GM19395 (cell line): ENCODE measurements at regions not wholly inside any gene's neighbourhood (a gene's known extent, or its start where the extent isn't known, plus 50 kb on each side); places are given as distances from the start of the nearest gene placed in this dataset.

ENCODE experiments used
- ATAC-seq: cut with Tn5 transposase; IDR thresholded peaks from one replicate; pipeline ENCODE4 v1.9.1; 2021; ENCODE audit warnings: mild to moderate bottlenecking, moderate library complexity; ENCODE audit not compliant: unreplicated experiment

GRCh38 chr6:160895562-160895961 is 96.0 kb upstream of the MAP3K4 start:
- ATAC-seq, result no peak

GRCh38 chr6:160899671-160900430 is 91.7 kb upstream of the MAP3K4 start:
- ATAC-seq, result no peak

GRCh38 chr6:160911949-160912348 is 79.6 kb upstream of the MAP3K4 start:
- no peak for ATAC-seq

- no peak for ATAC-seq
Measured at GRCh38 chr6:160912411-160912810, 79.2 kb upstream of the MAP3K4 start.

- no peak for ATAC-seq
Measured at GRCh38 chr6:160917572-160917971, 74.0 kb upstream of the MAP3K4 start.

GRCh38 chr6:160919723-160920440 is 71.7 kb upstream of the MAP3K4 start:
- ATAC-seq, result no peak

- ATAC-seq, result no peak
Measured at GRCh38 chr6:160921095-160921494, 70.5 kb upstream of the MAP3K4 start.

- ATAC-seq, result no peak
Measured at GRCh38 chr6:160926281-160927276, 65.0 kb upstream of the MAP3K4 start.

- ATAC-seq, result no peak
Measured at GRCh38 chr6:160927416-160927815, 64.2 kb upstream of the MAP3K4 start.

GRCh38 chr6:160929361-160929760 is 62.2 kb upstream of the MAP3K4 start:
- no peak for ATAC-seq

GRCh38 chr6:160929831-160930230 is 61.7 kb upstream of the MAP3K4 start:
- no peak for ATAC-seq

- peak; percentile 86 for ATAC-seq
Measured at GRCh38 chr6:160930547-160931377, 60.8 kb upstream of the MAP3K4 start.

GRCh38 chr6:160931378-160932310 is 59.9 kb upstream of the MAP3K4 start:
- ATAC-seq, result peak; percentile 8

- no peak for ATAC-seq
Measured at GRCh38 chr6:160933256-160933655, 58.3 kb upstream of the MAP3K4 start.

- no peak for ATAC-seq
Measured at GRCh38 chr6:160934157-160934556, 57.4 kb upstream of the MAP3K4 start.

GRCh38 chr6:160940197-160940596 is 51.4 kb upstream of the MAP3K4 start:
- ATAC-seq, result no peak
